Chondrocyte (in vitro differentiated cells): ENCODE measurements at regions not wholly inside any gene's neighbourhood (a gene's known extent, or its start where the extent isn't known, plus 50 kb on each side); places are given as distances from the start of the nearest gene placed in this dataset.

Source experiments
- DNase-seq: peaks from one replicate; pipeline ENCODE4 v3.0.0; 2021; ENCODE audit warnings: mixed read lengths, low spot score
- H3K27ac Mint-ChIP-seq: one replicate; pipeline ENCODE4 v1.8.0; 2021; ENCODE audit warnings: mild to moderate bottlenecking, moderate library complexity, mixed read lengths; ENCODE audit not compliant: unreplicated experiment
- H3K27me3 Mint-ChIP-seq: 2 replicates; pipeline ENCODE4 v1.8.0; 2021; ENCODE audit warnings: low read depth, mixed read lengths
- H3K36me3 Mint-ChIP-seq: 2 replicates; pipeline ENCODE4 v1.8.0; 2021; ENCODE audit warnings: low read depth, mixed read lengths
- H3K4me1 Mint-ChIP-seq: 2 replicates; pipeline ENCODE4 v1.8.0; 2021; ENCODE audit warnings: low read depth, mild to moderate bottlenecking, mixed read lengths
- H3K4me3 Mint-ChIP-seq: one replicate; pipeline ENCODE4 v1.8.0; 2021; ENCODE audit warnings: mild to moderate bottlenecking, moderate library complexity, mixed read lengths; ENCODE audit not compliant: unreplicated experiment
- H3K9me3 Mint-ChIP-seq: 2 replicates; pipeline ENCODE4 v1.8.0; 2021; ENCODE audit warnings: low read depth, mixed read lengths
- CTCF ChIP-seq: fragments of 200-600 bp; sonication (generic); IDR thresholded peaks from 2 replicates; pipeline ENCODE4 v1.5.0; 2021; ENCODE audit warnings: antibody characterized with exemption, mild to moderate bottlenecking, moderate library complexity

DNA sequence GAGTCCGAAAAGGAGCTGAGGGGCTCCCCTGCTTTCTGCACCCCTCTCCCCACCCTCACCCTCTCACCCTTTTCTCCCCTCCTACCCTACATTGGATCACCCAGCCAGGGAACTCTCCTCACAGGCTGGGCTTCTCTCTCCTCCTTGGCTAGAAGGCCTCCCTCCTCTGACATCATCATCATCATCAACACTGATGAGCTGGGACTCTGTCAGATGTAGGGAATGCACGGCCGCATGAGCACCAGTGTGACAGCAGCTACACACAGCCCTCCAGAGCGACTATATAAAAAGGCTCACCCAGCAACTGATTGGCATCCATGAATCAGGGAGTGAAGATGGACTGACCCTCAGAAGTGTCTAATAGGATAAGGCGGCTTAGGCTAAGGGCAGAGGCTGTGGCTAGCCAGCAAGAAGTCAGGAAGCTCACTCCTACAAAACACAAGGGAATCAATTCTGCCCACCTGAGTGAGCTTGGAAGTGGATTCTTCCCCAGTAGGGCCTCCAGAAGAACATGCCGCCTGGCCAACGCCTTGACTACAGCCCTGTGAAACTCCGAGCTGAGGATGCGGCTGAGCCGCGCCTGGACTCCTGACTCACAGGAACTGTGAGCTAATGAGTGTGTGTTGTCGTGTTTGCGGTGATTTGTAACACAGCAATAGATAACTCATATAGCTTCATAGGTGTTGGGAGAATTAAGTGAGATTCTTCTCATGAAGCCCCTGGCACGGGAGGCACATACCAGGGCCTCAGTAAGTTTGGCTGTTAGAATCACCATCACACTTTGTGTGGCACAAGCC lies 147.6 kb downstream of the FAM43A start:
- H3K27me3 Mint-ChIP-seq, result no peaks in the 10 kb centered on the region
- no peak overlapping the region for H3K4me3 Mint-ChIP-seq
- H3K27ac Mint-ChIP-seq, result no peak overlapping the region
- no peak for TF ChIP-seq CTCF
- H3K4me1 Mint-ChIP-seq, result no peaks in the 10 kb centered on the region
- no peak for DNase-seq
- H3K9me3 Mint-ChIP-seq, result no peaks in the 10 kb centered on the region
- H3K36me3 Mint-ChIP-seq, result peaks cover 2% of the 10 kb centered on the region

GRCh38 chr3:194836661-194837060 lies 151.0 kb downstream of the FAM43A start:
- H3K4me3 Mint-ChIP-seq, result no peak overlapping the region
- H3K4me1 Mint-ChIP-seq, result peaks cover 9% of the 10 kb centered on the region
- no peak for TF ChIP-seq CTCF
- H3K36me3 Mint-ChIP-seq, result peaks cover 2% of the 10 kb centered on the region
- no peaks in the 10 kb centered on the region for H3K27me3 Mint-ChIP-seq
- no peak for DNase-seq
- no peaks in the 10 kb centered on the region for H3K9me3 Mint-ChIP-seq
- no peak overlapping the region for H3K27ac Mint-ChIP-seq

GRCh38 chr3:194837457-194838127 lies 151.9 kb downstream of the FAM43A start:
- H3K27me3 Mint-ChIP-seq, result no peaks in the 10 kb centered on the region
- H3K4me3 Mint-ChIP-seq, result no peak overlapping the region
- peaks cover 9% of the 10 kb centered on the region for H3K4me1 Mint-ChIP-seq
- no peak for TF ChIP-seq CTCF
- H3K36me3 Mint-ChIP-seq, result peaks cover 2% of the 10 kb centered on the region
- no peaks in the 10 kb centered on the region for H3K9me3 Mint-ChIP-seq
- DNase-seq, result no peak
- H3K27ac Mint-ChIP-seq, result no peak overlapping the region

GRCh38 chr3:194838236-194838635 lies 152.6 kb downstream of the FAM43A start:
- no peak overlapping the region for H3K4me3 Mint-ChIP-seq
- DNase-seq, result no peak
- H3K27me3 Mint-ChIP-seq, result no peaks in the 10 kb centered on the region
- no peaks in the 10 kb centered on the region for H3K9me3 Mint-ChIP-seq
- no peaks in the 10 kb centered on the region for H3K36me3 Mint-ChIP-seq
- peaks cover 11% of the 10 kb centered on the region for H3K4me1 Mint-ChIP-seq
- no peak overlapping the region for H3K27ac Mint-ChIP-seq
- no peak for TF ChIP-seq CTCF

GRCh38 chr3:194840661-194841514 lies 155.2 kb downstream of the FAM43A start:
- Mint-ChIP-seq H3K27me3 (no peaks in the 10 kb centered on the region), H3K4me1 (peaks cover 14% of the 10 kb centered on the region), H3K4me3 (no peak overlapping the region), H3K36me3 (no peaks in the 10 kb centered on the region), H3K27ac (no peak overlapping the region), H3K9me3 (no peaks in the 10 kb centered on the region)
- TF ChIP-seq CTCF, result no peak
- DNase-seq, result no peak
